Endodermal cell (in vitro differentiated cells): ENCODE measurements at regions not wholly inside any gene's neighbourhood (a gene's known extent, or its start where the extent isn't known, plus 50 kb on each side); places are given as distances from the start of the nearest gene placed in this dataset.

ENCODE experiments used
- DNase-seq: peaks from one replicate; pipeline ENCODE4 v3.0.0-alpha.2; 2017
- H3K27ac ChIP-seq: 2 replicates; pipeline ENCODE4 v1.5.1; 2013; ENCODE audit warnings: mild to moderate bottlenecking, low read depth, low read length, moderate library complexity
- H3K27me3 ChIP-seq: 2 replicates; pipeline ENCODE4 v1.6.1; 2013; ENCODE audit warnings: mild to moderate bottlenecking, low read length, moderate library complexity; ENCODE audit not compliant: insufficient read depth, control insufficient read depth, poor library complexity, severe bottlenecking
- H3K36me3 ChIP-seq: 2 replicates; pipeline ENCODE4 v1.7.0; 2013; ENCODE audit warnings: mild to moderate bottlenecking, low read length, moderate library complexity; ENCODE audit not compliant: control insufficient read depth, insufficient read depth
- H3K4me1 ChIP-seq: one replicate; pipeline ENCODE4 v1.7.0; 2013; ENCODE audit warnings: low read length; ENCODE audit not compliant: control insufficient read depth, insufficient read depth
- H3K4me3 ChIP-seq: 2 replicates; pipeline ENCODE4 v1.5.1; 2013; ENCODE audit warnings: mild to moderate bottlenecking, low read length, moderate library complexity
- H3K9ac ChIP-seq: 2 replicates; pipeline ENCODE4 v1.6.1; 2013; ENCODE audit warnings: mild to moderate bottlenecking, low read length, moderate library complexity; ENCODE audit not compliant: poor library complexity, severe bottlenecking; ENCODE audit errors: extremely low read depth
- H3K9me3 ChIP-seq: 2 replicates; pipeline ENCODE4 v1.6.1; 2013; ENCODE audit warnings: mild to moderate bottlenecking, low read length, moderate library complexity; ENCODE audit not compliant: control insufficient read depth
- H3K27ac Mint-ChIP-seq: 2 replicates; pipeline ENCODE4 v1.8.0; 2020; ENCODE audit warnings: mixed read lengths
- H3K27me3 Mint-ChIP-seq: 2 replicates; pipeline ENCODE4 v1.8.0; 2021; ENCODE audit warnings: mild to moderate bottlenecking, mixed read lengths; ENCODE audit not compliant: insufficient read depth
- H3K36me3 Mint-ChIP-seq: 2 replicates; pipeline ENCODE4 v1.8.0; 2020; ENCODE audit warnings: low read depth, mixed read lengths
- H3K4me1 Mint-ChIP-seq: 2 replicates; pipeline ENCODE4 v1.8.0; 2020; ENCODE audit warnings: mixed read lengths
- H3K4me3 Mint-ChIP-seq: 2 replicates; pipeline ENCODE4 v1.8.0; 2020; ENCODE audit warnings: mild to moderate bottlenecking, moderate library complexity, mixed read lengths
- H3K9me3 Mint-ChIP-seq: 2 replicates; pipeline ENCODE4 v1.8.0; 2020; ENCODE audit warnings: mild to moderate bottlenecking, mixed read lengths
- WGBS, 2 experiments: methylation state at CpG; one replicate each; pipeline versions ENCODE4 v1.1.5 to v1.1.7; 2013; ENCODE audit warnings: missing lambda C conversion rate in 2 of 2, mixed read lengths in 1 of 2; ENCODE audit not compliant: insufficient coverage in 1 of 2, insufficient read length in 1 of 2; 5-methylcytosine and 5-hydroxymethylcytosine counted together
- TF ChIP-seq, protein P1 (sequence below): fragments of 200-600 bp; sonication (generic); conservative IDR thresholded peaks from 2 replicates; pipeline ENCODE4 v1.5.0; 2021; ENCODE audit warnings: antibody characterized with exemption, mild to moderate bottlenecking

- no peak overlapping the region for H3K27ac Mint-ChIP-seq
- TF ChIP-seq, protein P1, sequence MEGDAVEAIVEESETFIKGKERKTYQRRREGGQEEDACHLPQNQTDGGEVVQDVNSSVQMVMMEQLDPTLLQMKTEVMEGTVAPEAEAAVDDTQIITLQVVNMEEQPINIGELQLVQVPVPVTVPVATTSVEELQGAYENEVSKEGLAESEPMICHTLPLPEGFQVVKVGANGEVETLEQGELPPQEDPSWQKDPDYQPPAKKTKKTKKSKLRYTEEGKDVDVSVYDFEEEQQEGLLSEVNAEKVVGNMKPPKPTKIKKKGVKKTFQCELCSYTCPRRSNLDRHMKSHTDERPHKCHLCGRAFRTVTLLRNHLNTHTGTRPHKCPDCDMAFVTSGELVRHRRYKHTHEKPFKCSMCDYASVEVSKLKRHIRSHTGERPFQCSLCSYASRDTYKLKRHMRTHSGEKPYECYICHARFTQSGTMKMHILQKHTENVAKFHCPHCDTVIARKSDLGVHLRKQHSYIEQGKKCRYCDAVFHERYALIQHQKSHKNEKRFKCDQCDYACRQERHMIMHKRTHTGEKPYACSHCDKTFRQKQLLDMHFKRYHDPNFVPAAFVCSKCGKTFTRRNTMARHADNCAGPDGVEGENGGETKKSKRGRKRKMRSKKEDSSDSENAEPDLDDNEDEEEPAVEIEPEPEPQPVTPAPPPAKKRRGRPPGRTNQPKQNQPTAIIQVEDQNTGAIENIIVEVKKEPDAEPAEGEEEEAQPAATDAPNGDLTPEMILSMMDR, result peak; percentile 81
Observed at GRCh38 chrX:114075073-114075673, 508.7 kb upstream of the HTR2C start.

GRCh38 chrX:114073926-114074325 lies 510.0 kb upstream of the HTR2C start:
- no peaks in the 10 kb centered on the region for H3K36me3 ChIP-seq
- no peak overlapping the region for H3K9ac ChIP-seq
- H3K27ac Mint-ChIP-seq, result peak overlapping the region; percentile 67
- H3K27me3 Mint-ChIP-seq, result no peaks in the 10 kb centered on the region
- TF ChIP-seq, protein P1, result no peak
- no peak overlapping the region for H3K27ac ChIP-seq
- no peaks in the 10 kb centered on the region for H3K27me3 ChIP-seq
- H3K9me3 ChIP-seq, result peaks cover 5% of the 10 kb centered on the region
- H3K36me3 Mint-ChIP-seq, result peaks cover 2% of the 10 kb centered on the region
- DNase-seq, result no peak
- no peak overlapping the region for H3K4me3 ChIP-seq
- H3K4me3 Mint-ChIP-seq, result no peak overlapping the region
- peaks cover 4% of the 10 kb centered on the region for H3K9me3 Mint-ChIP-seq
- H3K4me1 Mint-ChIP-seq, result peaks cover 33% of the 10 kb centered on the region
- 40 to 70% methylated on average over 1 to 2 of the region's 3 CpGs for WGBS, 2 experiments
- H3K4me1 ChIP-seq, result no peaks in the 10 kb centered on the region

More at GRCh38 chrX:114075073-114075673, 508.7 kb upstream of the HTR2C start:
- Mint-ChIP-seq H3K9me3 (peaks cover 4% of the 10 kb centered on the region), H3K4me3 (no peak overlapping the region), H3K4me1 (peaks cover 30% of the 10 kb centered on the region), H3K36me3 (peaks cover 2% of the 10 kb centered on the region), H3K27me3 (no peaks in the 10 kb centered on the region)
- H3K4me1 ChIP-seq, result no peaks in the 10 kb centered on the region
- WGBS, 2 experiments, result 50 to 80% methylated on average over 1 to 2 of the region's 4 CpGs
- H3K9me3 ChIP-seq, result peaks cover 5% of the 10 kb centered on the region
- no peaks in the 10 kb centered on the region for H3K36me3 ChIP-seq
- H3K9ac ChIP-seq, result no peak overlapping the region
- H3K27ac ChIP-seq, result no peak overlapping the region
- no peak overlapping the region for H3K4me3 ChIP-seq
- no peaks in the 10 kb centered on the region for H3K27me3 ChIP-seq
- no peak for DNase-seq

DNA sequence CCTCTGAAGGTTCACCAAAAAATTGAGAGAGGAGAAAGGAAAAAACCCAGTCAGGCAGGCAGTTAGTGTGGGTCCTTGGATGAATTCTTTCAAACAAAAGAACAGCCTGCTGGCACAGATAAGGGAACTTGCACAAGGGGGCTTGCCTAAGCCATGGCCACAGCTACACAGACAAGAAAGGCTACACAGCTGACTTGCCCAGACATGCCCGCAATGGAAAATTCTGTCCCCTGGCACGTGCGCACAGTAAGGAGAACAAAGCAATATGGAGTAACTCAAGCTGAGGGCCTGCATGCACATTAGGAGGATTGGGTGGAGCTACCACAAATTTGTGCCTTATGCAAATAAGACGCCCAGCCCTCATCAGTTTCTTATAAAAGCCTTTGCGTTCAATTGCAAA lies 512.5 kb upstream of the HTR2C start:
- TF ChIP-seq, protein P1, result no peak
- no peak for DNase-seq
- no peak overlapping the region for H3K27ac ChIP-seq
- H3K9me3 ChIP-seq, result peaks cover 5% of the 10 kb centered on the region
- Mint-ChIP-seq H3K27ac (peak overlapping the region; percentile 41), H3K4me1 (peaks cover 42% of the 10 kb centered on the region), H3K9me3 (peaks cover 4% of the 10 kb centered on the region), H3K36me3 (peaks cover 2% of the 10 kb centered on the region), H3K4me3 (no peak overlapping the region), H3K27me3 (no peaks in the 10 kb centered on the region)
- no peaks in the 10 kb centered on the region for H3K4me1 ChIP-seq
- 89% methylated on average over 5 of the region's 5 CpGs; no CpG with 5 or more reads in 1 of the 2 experiments for WGBS, 2 experiments
- H3K9ac ChIP-seq, result no peak overlapping the region
- no peak overlapping the region for H3K4me3 ChIP-seq
- no peaks in the 10 kb centered on the region for H3K27me3 ChIP-seq
- no peaks in the 10 kb centered on the region for H3K36me3 ChIP-seq
